ENCODE measurements at regions not wholly inside any gene's neighbourhood (a gene's known extent, or its start where the extent isn't known, plus 50 kb on each side); places are given as distances from the start of the nearest gene placed in this dataset.

GRCh38 chr17:54840885-54841591 lies 59.6 kb upstream of the TOM1L1 start:
- TF ChIP-seq REST (IDR thresholded peaks at IDR 0.05) (no peak), FOXA2 (IDR thresholded peaks at IDR 0.05) (no peak), HNF4G (IDR thresholded peaks at IDR 0.05) (peak; percentile 16), GABPA (IDR thresholded peaks at IDR 0.05 in 1 of 2, conservative IDR thresholded peaks at IDR 0.05 in 1 of 2) (no peak), SP1 (IDR thresholded peaks at IDR 0.05) (peak; percentile 51), NR2F2 (IDR thresholded peaks at IDR 0.05) (no peak), JUND (IDR thresholded peaks at IDR 0.05) (no peak), TAF1 (conservative IDR thresholded peaks at IDR 0.05) (no peak), YY1 (IDR thresholded peaks at IDR 0.05) (peak; percentile 45), MAX (IDR thresholded peaks at IDR 0.05) (no peak), ATF3 (IDR thresholded peaks at IDR 0.05) (no peak), CTCF (IDR thresholded peaks at IDR 0.05; ENCODE audit: low read depth, low read length, missing input control) (no peak), HNF4A (conservative IDR thresholded peaks at IDR 0.05) (peak; percentile 51 to 72), ZBTB33 (IDR thresholded peaks at IDR 0.05) (no peak), RXRA (IDR thresholded peaks at IDR 0.05) (peak; percentile 49 to 61), FOXA1 (IDR thresholded peaks at IDR 0.05) (no peak), RAD21 (IDR thresholded peaks at IDR 0.05) (no peak)
- WGBS = 29% methylated on average over 4 of the region's 4 CpGs
- Histone ChIP-seq H3K9me3 (ENCODE audit: control insufficient read depth in 4 of 4, low read length in 3 of 4) (peaks cover 3 to 10% (median 6%) of the 10 kb centered on the region in 4 donors), H3K36me3 (ENCODE audit: control insufficient read depth in 4 of 4, insufficient read depth in 3 of 4, low read depth in 1 of 4, low read length in 3 of 4) (no peaks in the 10 kb centered on the region), H3K4me1 (ENCODE audit: control insufficient read depth in 4 of 4, insufficient read depth in 4 of 4, low read length in 3 of 4) (peaks cover 4 to 8% (median 6%) of the 10 kb centered on the region in 4 donors), H3K27ac (ENCODE audit: low read depth in 1 of 2, low read length in 2 of 2) (no peak overlapping the region), H3K9ac (ENCODE audit: low read depth in 1 of 2, low read length in 2 of 2) (no peak overlapping the region), H3K27me3 (ENCODE audit: control insufficient read depth in 4 of 4, insufficient read depth in 4 of 4, low read length in 3 of 4) (no peaks in the 10 kb centered on the region), H3K4me3 (ENCODE audit: low read depth in 1 of 3, low read length in 3 of 3) (no peak overlapping the region)
- no peak for DNase-seq (ENCODE audit: low spot score)

All from liver (tissue), 8 donors.